ENCODE measurements at regions not wholly inside any gene's neighbourhood (a gene's known extent, or its start where the extent isn't known, plus 50 kb on each side); places are given as distances from the start of the nearest gene placed in this dataset.

GRCh38 chr18:27619090-27619772, 434.1 kb upstream of the CHST9 start:
- Histone ChIP-seq H3K36me3 (no peaks in the 10 kb centered on the region), H3K4me2 (no peak overlapping the region), H3K79me2 (ENCODE audit: low read depth) (no peaks in the 10 kb centered on the region), H3K4me1 (peaks cover 6% of the 10 kb centered on the region), H3F3A (ENCODE audit: low read depth) (no peaks in the 10 kb centered on the region), H3K9ac (no peak overlapping the region), H2AFZ (replicated peaks) (no peak overlapping the region), H3K9me3 (ENCODE audit: low read depth) (no peaks in the 10 kb centered on the region), H4K20me1 (ENCODE audit: low read depth) (no peaks in the 10 kb centered on the region), H3K27me3 (no peaks in the 10 kb centered on the region), H3K27ac (no peak overlapping the region), H3K4me3 (no peak overlapping the region)
- Mint-ChIP-seq H3K27ac (no peak overlapping the region), H3K27me3 (ENCODE audit: insufficient read depth, low read depth) (peaks cover 3% of the 10 kb centered on the region), H3K4me1 (peaks cover 8% of the 10 kb centered on the region), H3K4me3 (no peak overlapping the region), H3K9me3 (peaks cover 3% of the 10 kb centered on the region), H3K36me3 (no peaks in the 10 kb centered on the region)
- TF ChIP-seq EZH2phosphoT487 (IDR thresholded peaks at IDR 0.05) (no peak), CTCF (IDR thresholded peaks at IDR 0.05) (no peak), EZH2 (IDR thresholded peaks at IDR 0.05) (no peak)
- no peak for DNase-seq (ENCODE audit: low spot score)

GRCh38 chr18:27616324-27616723, 431.2 kb upstream of the CHST9 start:
- Histone ChIP-seq H3K4me3 (no peak overlapping the region), H3F3A (ENCODE audit: low read depth) (no peaks in the 10 kb centered on the region), H4K20me1 (ENCODE audit: low read depth) (no peaks in the 10 kb centered on the region), H3K36me3 (no peaks in the 10 kb centered on the region), H3K27me3 (no peaks in the 10 kb centered on the region), H3K9ac (no peak overlapping the region), H3K9me3 (ENCODE audit: low read depth) (no peaks in the 10 kb centered on the region), H3K4me1 (peaks cover 6% of the 10 kb centered on the region), H3K4me2 (no peak overlapping the region), H2AFZ (replicated peaks) (no peak overlapping the region), H3K79me2 (ENCODE audit: low read depth) (no peaks in the 10 kb centered on the region), H3K27ac (no peak overlapping the region)
- H3K4me3 Mint-ChIP-seq = no peak overlapping the region
- H3K27ac Mint-ChIP-seq = no peak overlapping the region
- no peak for DNase-seq (ENCODE audit: low spot score)
- H3K4me1 Mint-ChIP-seq = peaks cover 8% of the 10 kb centered on the region
- TF ChIP-seq CTCF (IDR thresholded peaks at IDR 0.05) (no peak), EZH2phosphoT487 (IDR thresholded peaks at IDR 0.05) (no peak), EZH2 (IDR thresholded peaks at IDR 0.05) (no peak)
- peaks cover 3% of the 10 kb centered on the region for H3K9me3 Mint-ChIP-seq
- H3K36me3 Mint-ChIP-seq = no peaks in the 10 kb centered on the region
- peaks cover 3% of the 10 kb centered on the region for H3K27me3 Mint-ChIP-seq (ENCODE audit: insufficient read depth, low read depth)

GRCh38 chr18:27614951-27615844, 430.1 kb upstream of the CHST9 start:
- DNase-seq (ENCODE audit: low spot score) = no peak
- no peak overlapping the region for H3K27ac ChIP-seq
- H3K9ac ChIP-seq = no peak overlapping the region
- no peak overlapping the region for H3K4me3 Mint-ChIP-seq
- H2AFZ ChIP-seq (replicated peaks) = peak overlapping the region; percentile 62
- no peaks in the 10 kb centered on the region for H4K20me1 ChIP-seq (ENCODE audit: low read depth)
- no peak overlapping the region for H3K4me2 ChIP-seq
- H3K27me3 Mint-ChIP-seq (ENCODE audit: insufficient read depth, low read depth) = peaks cover 3% of the 10 kb centered on the region
- peaks cover 8% of the 10 kb centered on the region for H3K4me1 Mint-ChIP-seq
- H3F3A ChIP-seq (ENCODE audit: low read depth) = no peaks in the 10 kb centered on the region
- H3K9me3 ChIP-seq (ENCODE audit: low read depth) = no peaks in the 10 kb centered on the region
- no peak overlapping the region for H3K27ac Mint-ChIP-seq
- no peak for TF ChIP-seq CTCF (IDR thresholded peaks at IDR 0.05)
- no peak for TF ChIP-seq EZH2phosphoT487 (IDR thresholded peaks at IDR 0.05)
- no peak for TF ChIP-seq EZH2 (IDR thresholded peaks at IDR 0.05)
- H3K36me3 Mint-ChIP-seq = no peaks in the 10 kb centered on the region
- H3K4me3 ChIP-seq = no peak overlapping the region
- H3K36me3 ChIP-seq = no peaks in the 10 kb centered on the region
- no peaks in the 10 kb centered on the region for H3K79me2 ChIP-seq (ENCODE audit: low read depth)
- no peaks in the 10 kb centered on the region for H3K27me3 ChIP-seq
- peaks cover 3% of the 10 kb centered on the region for H3K9me3 Mint-ChIP-seq
- peaks cover 6% of the 10 kb centered on the region for H3K4me1 ChIP-seq
